ENCODE measurements at regions not wholly inside any gene's neighbourhood (a gene's known extent, or its start where the extent isn't known, plus 50 kb on each side); places are given as distances from the start of the nearest gene placed in this dataset.

DNA sequence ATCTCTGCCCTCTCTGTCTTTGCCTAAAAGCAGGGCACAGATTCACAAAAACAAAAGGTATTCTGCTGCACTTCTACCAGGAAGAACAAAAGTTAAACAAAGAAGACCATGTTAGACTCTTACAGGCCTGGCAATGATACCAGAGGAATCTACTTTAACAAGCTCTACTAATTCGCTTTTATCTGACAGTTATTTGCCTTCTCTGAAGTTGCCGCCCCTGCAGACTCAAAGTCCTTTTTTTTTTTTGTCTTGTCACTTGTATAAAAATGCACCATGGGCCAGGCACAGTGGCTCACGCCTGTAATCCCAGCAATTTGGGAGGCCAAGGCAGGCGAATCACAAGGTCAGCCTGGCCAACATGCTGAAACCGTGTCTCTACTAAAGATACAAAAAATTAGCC lies 176.5 kb upstream of the UBL3 start:
- no peak for DNase-seq

GRCh38 chr13:30026093-30026492 lies 175.7 kb upstream of the UBL3 start:
- DNase-seq, result no peak

DNA sequence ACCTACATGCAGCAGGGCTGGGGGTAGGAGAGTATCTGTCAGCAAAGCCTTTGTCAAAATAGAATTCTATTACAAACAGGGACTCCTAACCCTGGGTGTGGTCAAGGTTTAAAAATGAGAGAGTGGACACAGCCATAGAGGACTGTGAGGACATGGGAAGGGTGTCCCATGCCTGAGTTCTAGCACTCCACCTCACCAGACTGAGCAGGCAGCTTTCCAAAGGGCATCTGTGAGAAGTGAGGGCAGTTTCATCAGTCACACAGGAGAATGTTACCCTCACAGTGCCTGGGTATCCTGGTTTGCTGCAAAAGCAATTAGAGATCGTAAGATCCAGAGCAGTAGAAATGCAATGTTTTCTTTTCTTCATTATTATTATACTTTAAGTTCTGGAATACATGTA lies 174.9 kb upstream of the UBL3 start:
- DNase-seq, result no peak

GRCh38 chr13:30024125-30024865 lies 173.9 kb upstream of the UBL3 start:
- no peak for DNase-seq

DNA sequence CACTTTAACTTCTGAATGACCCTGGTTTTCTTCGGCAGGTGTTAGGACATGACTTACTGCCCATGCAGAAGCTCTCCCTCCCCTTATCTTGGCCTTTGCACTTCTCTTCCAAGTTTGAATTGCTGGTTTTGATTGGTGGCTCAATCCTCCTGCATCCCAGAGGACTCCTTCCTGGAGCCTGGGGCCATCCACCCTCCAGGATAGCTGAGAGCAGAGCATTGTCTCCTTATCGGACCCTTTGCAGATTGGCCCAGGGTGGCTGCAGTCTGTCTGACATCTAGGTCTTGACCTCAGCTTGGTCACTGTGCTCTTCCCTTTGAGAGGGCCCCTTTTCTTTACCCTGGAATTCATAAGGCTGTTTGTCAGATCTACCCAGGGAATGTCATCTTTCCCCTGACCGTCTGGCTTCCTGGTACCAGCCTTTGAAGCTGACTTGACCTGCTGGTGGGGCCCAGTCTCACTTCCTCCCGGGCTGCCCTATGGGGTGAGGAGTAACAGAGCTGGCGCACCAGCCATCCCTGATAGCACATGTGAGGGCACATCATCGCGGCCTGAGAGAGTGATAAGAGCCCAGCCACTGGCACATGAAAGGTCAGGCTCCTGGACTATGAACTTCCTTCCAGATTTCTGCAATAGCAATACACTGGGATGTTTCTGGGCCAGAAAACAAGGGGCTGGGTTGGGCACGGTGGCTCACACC lies 172.9 kb upstream of the UBL3 start:
- no peak for DNase-seq

DNA sequence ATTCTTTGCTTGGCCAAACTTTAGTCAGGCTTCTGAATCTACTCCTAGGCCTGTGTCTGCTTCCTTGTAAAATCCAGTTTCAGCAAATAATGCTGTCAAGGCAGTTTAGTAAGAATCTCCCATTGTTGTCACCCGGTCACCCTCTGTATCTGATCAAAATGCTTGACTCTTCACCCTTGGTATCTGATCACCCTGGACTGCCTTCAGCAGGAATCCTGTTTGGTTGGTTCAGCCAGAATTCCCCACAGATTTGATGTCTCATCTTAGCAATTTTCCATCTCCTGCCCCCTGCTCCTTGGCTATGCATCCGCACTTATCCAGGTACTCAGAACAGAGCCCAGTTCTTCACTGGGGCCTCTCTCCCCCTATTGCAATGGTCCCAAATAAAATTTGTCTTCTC lies 172.4 kb upstream of the UBL3 start:
- no peak for DNase-seq

- DNase-seq, result no peak
Observed at GRCh38 chr13:30022256-30022655, 171.8 kb upstream of the UBL3 start.

DNA sequence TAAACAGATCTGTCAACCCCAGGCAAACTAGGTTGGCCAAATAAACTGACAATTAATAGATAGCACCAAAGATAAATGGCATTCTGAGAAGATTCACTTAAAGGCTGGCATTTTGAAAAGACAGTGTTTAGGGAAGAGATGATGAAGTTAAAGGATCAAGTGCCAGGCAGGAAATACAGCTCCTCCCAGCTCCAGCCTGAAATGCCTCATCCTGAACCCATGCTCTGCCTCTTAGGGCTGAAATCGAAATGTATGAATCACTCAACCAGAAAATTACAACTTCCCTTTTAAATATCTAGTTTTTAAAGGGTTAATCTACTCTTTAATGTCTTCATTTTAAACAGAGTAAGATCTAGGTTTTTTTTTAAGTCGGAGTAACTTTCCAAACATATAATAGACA lies 171.2 kb upstream of the UBL3 start:
- DNase-seq, result no peak

GRCh38 chr13:30020726-30021312 lies 170.4 kb upstream of the UBL3 start:
- DNase-seq, result no peak

DNA sequence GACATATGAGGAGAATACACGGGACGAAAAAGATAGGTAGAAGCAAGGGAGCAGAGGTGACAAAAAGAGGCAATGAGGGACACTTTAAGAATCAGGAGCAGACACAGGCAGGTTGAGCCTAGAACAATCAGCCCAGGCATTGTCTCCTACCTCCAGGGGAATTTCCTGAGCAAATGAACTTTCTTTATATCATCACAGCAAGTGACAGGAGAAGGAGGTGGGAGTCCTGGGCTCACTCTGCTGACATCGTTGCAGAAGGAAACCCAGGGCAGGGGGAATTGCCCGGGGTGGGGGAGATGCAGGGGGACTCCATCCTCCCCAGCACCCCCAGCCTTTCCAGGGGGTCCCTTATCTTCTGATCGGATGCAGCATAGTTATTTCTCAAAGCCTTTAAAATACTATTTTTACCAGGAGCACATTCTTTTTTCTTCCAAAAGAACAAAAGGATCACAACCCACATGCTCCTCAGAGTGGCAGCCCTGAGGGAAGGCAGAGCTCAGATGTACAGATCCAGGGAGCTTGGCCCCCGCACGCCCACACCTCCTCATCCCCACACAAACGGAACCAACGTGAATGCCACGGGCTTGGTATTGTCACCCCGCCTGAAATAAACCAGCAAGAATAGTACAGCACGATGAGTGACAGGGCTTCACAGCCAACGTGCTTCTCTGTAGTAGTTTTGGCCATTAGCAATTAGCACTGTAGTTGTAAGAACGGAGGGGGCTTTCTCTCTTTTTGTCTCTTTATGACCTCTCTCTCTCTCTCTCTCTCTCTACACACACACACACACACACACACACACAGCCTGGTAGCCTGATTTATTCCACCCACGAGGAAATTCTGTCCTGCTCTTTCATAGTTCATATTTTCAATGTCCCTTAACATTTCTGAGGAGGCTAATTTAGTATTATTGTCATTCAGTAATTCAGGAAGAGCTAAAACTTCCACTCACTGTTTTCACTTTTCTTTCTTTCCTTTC lies 169.5 kb upstream of the UBL3 start:
- no peak for DNase-seq

- DNase-seq, result no peak
Observed at GRCh38 chr13:30017880-30018279, 167.5 kb upstream of the UBL3 start.

DNA sequence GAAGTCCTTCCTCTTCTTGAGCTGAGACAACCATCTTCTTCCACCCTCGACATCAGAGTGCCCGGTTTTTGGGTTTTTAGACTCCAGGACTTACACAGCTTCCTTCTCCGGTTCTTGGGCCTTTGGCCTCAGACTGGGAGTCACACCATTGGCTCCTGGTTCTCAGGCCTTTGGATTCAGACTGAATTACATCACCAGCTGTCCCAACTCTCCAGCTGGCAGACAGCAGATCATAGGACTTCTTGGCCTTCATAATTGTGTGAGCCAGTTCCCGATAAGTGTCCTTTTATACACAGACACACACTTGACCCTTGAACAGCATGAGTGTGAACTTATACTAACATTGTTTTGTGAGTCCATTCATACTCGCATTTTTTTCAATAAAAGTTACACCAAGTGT lies 166.0 kb upstream of the UBL3 start:
- DNase-seq, result no peak

DNA sequence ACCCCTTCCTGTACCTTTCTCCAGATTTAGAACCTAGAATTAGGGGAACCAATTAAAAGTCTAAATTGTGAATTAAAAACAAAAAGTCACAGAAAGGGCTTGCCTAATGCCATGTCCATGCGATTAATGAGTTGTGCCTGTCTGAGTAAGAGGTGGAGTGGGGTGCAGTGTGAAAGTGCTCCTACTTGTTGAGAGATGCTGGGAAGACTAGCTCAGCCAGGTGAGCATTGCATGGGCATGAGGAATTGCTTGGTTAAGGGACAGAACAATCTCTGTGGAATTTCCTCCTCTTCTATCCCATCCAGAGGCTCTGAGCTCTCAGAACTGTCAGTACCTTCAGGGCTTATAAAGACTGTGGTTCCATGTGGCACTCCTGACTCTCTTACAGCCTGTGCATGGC lies 159.0 kb upstream of the UBL3 start:
- no peak for DNase-seq

- peak in 1 of 2 donors; percentile 1 for DNase-seq
Observed at GRCh38 chr13:30006246-30006645, 155.8 kb upstream of the UBL3 start.

DNA sequence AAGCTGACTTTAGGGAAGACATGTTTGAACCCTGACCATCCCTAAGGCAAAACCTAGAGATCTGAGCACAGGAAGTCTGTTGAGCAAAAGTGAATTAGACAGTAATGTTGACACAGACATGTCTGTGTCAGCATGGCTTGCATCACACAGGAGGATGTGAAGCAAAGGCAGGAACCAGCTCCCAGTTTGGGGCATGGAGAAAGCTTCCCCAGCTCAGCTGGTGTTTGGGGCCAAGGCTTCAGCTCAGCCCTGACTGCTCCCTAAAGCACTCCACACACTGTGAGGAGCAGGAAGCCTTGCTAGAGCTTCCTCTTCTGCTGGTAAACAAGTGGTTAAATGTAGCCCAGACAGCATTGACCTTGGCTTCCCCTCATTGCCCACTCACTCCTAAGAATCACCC lies 153.8 kb upstream of the UBL3 start:
- no peak for DNase-seq

DNA sequence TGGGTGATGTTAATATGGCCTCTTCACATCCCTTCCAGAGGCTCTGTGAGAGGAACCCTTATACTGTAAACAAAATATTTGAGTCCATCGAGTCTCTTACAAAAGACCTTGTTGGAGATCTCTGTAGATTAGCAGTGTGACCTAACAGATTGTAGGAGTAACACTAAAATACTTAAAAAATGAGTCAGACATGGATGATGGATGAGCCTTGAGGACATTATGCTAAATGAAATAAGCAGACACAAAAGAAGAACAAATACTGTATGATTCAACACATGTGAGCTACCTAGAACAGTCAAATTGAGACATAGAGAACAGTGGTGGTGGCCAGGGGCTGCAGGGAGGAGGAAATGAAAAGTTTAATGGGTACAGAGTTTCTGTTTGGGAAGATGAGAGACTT lies 152.2 kb upstream of the UBL3 start:
- no peak for DNase-seq

DNA sequence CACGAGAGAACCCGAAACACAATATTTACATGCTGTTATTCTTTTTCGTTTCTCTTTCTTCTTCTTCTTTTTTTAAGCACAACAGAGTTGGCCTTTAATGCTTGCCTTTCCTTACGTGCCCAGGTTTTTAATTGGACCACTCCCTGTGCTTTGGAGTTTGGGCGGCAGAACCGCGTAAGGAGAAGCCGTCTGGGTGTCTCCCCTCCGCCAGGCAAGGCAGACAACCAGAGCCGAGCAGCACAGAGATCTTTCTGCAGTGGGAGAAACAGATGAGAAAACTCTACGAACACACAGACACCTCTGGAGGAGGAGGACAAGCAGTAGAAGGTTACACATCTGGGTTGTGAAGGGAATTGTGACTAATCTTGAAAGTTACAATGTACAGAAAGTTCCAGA lies 150.0 kb upstream of the UBL3 start:
- no peak for DNase-seq

- no peak for DNase-seq
Observed at GRCh38 chr13:29999492-30000369, 149.3 kb upstream of the UBL3 start.

GRCh38 chr13:29996316-29996715 lies 145.9 kb upstream of the UBL3 start:
- DNase-seq, result no peak

DNA sequence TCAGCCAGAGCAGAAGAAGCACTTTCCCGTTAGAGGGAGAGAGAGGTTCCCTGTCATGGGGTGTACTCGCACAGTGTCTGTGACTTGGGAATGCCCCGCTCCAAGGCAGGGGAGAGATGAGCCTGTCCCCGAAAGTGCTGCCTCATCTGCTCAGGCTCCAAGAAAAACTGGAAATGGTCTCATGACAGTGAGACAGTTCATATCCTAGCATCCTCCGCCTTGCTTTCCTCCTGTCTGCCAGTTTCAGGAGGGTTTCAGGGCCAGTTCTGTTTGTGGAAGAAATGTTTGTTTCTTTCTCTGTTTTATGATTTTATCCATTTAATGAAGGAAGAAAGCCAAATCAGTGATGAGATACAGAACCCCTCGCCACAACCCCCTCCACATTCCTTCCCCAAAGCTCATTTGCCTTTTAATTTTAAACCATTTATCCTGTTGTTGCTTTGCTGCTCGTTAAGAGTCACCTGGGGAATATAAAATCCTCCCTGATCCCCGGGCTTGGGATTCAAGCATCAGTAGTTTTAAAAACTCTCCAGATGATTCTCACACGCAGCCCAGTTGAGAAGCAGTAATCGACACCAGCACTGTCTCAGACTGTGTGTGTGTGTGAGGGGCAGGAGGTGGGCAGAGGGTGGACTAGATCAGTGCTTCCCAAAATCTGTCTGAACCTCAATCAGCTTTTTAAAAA lies 144.6 kb upstream of the UBL3 start:
- no peak for DNase-seq

GRCh38 chr13:29993716-29994488 lies 143.5 kb upstream of the UBL3 start:
- DNase-seq, result no peak
